ENCODE measurements at regions not wholly inside any gene's neighbourhood (a gene's known extent, or its start where the extent isn't known, plus 50 kb on each side); places are given as distances from the start of the nearest gene placed in this dataset.
"Not testable (repeated sequence)": the region's sequence is repeated elsewhere in the genome, so short reads cannot be mapped to it uniquely, and the experiment has no call there.

GRCh38 chr6:72534236-72534635 is 87.6 kb upstream of the KCNQ5 start:
- no peak for DNase-seq

- DNase-seq = no peak
These were observed 86.7 kb upstream of the KCNQ5 start for GRCh38 chr6:72535124-72535523.

- DNase-seq = no peak
These were observed 74.8 kb upstream of the KCNQ5 start for GRCh38 chr6:72547020-72547419.

- no peak for DNase-seq
These were observed 70.4 kb upstream of the KCNQ5 start for GRCh38 chr6:72551470-72551869.

- no peak for DNase-seq
These were observed 68.9 kb upstream of the KCNQ5 start for GRCh38 chr6:72552938-72553337.

- DNase-seq = no peak
These were observed 68.0 kb upstream of the KCNQ5 start for GRCh38 chr6:72553531-72554511.

GRCh38 chr6:72554761-72555221 is 67.1 kb upstream of the KCNQ5 start:
- no peak for DNase-seq

- no peak for DNase-seq
These were observed 62.8 kb upstream of the KCNQ5 start for GRCh38 chr6:72559067-72559466.

GRCh38 chr6:72559555-72559954 is 62.3 kb upstream of the KCNQ5 start:
- no peak for DNase-seq

- no peak for DNase-seq
These were observed 60.9 kb upstream of the KCNQ5 start for GRCh38 chr6:72560721-72561593.

- DNase-seq = no peak
These were observed 60.2 kb upstream of the KCNQ5 start for GRCh38 chr6:72561629-72562028.

- no peak for DNase-seq
These were observed 57.6 kb upstream of the KCNQ5 start for GRCh38 chr6:72564231-72564630.

- DNase-seq = not testable (repeated sequence)
These were observed 49.9 kb upstream of the KCNQ5 start for GRCh38 chr6:72571993-72572392.
